Fibroblast of skin of left biceps (primary cell): ENCODE measurements at regions not wholly inside any gene's neighbourhood (a gene's known extent, or its start where the extent isn't known, plus 50 kb on each side); places are given as distances from the start of the nearest gene placed in this dataset.
"Not testable (repeated sequence)": the region's sequence is repeated elsewhere in the genome, so short reads cannot be mapped to it uniquely, and the experiment has no call there.

Experiments used
- DNase-seq, 2 experiments: peaks; one replicate each; pipeline ENCODE4 v3.0.0-alpha.2; 2013; ENCODE audit warnings: low read depth in 2 of 2

GRCh38 chr15:56568466-56569167 is 103.7 kb upstream of the MNS1 start:
- no peak for DNase-seq

GRCh38 chr15:56557415-56557814 is 92.5 kb upstream of the MNS1 start:
- DNase-seq, result no peak

GRCh38 chr15:56553486-56553885 is 88.5 kb upstream of the MNS1 start:
- no peak for DNase-seq

- no peak for DNase-seq
Measured at GRCh38 chr15:56552659-56553058, 87.7 kb upstream of the MNS1 start.

- not testable (repeated sequence) for DNase-seq
Measured at GRCh38 chr15:56540570-56540969, 75.6 kb upstream of the MNS1 start.

GRCh38 chr15:56540157-56540556 is 75.2 kb upstream of the MNS1 start:
- DNase-seq, result not testable (repeated sequence)

GRCh38 chr15:56538901-56539545 is 74.1 kb upstream of the MNS1 start:
- no peak for DNase-seq

- no peak for DNase-seq
Measured at GRCh38 chr15:56537881-56538280, 72.9 kb upstream of the MNS1 start.

GRCh38 chr15:56534728-56535127 is 69.8 kb upstream of the MNS1 start:
- no peak for DNase-seq

- no peak for DNase-seq
Measured at GRCh38 chr15:56533731-56534403, 68.9 kb upstream of the MNS1 start.

GRCh38 chr15:56532721-56533460 is 68.0 kb upstream of the MNS1 start:
- no peak for DNase-seq

GRCh38 chr15:56530157-56530556 is 65.2 kb upstream of the MNS1 start:
- no peak for DNase-seq

- no peak for DNase-seq
Measured at GRCh38 chr15:56528136-56528535, 63.2 kb upstream of the MNS1 start.

- peak; percentile 38 to 40 for DNase-seq
Measured at GRCh38 chr15:56524915-56525314, 60.0 kb upstream of the MNS1 start.

GRCh38 chr15:56523521-56523920 is 58.6 kb upstream of the MNS1 start:
- DNase-seq, result no peak

- no peak for DNase-seq
Measured at GRCh38 chr15:56519000-56519399, 54.1 kb upstream of the MNS1 start.
